ENCODE measurements at regions not wholly inside any gene's neighbourhood (a gene's known extent, or its start where the extent isn't known, plus 50 kb on each side); places are given as distances from the start of the nearest gene placed in this dataset.
"Not testable (repeated sequence)": the region's sequence is repeated elsewhere in the genome, so short reads cannot be mapped to it uniquely, and the experiment has no call there.

GRCh38 chr5:15383469-15383868, 116.5 kb upstream of the FBXL7 start:
- DNase-seq = no peak

DNA sequence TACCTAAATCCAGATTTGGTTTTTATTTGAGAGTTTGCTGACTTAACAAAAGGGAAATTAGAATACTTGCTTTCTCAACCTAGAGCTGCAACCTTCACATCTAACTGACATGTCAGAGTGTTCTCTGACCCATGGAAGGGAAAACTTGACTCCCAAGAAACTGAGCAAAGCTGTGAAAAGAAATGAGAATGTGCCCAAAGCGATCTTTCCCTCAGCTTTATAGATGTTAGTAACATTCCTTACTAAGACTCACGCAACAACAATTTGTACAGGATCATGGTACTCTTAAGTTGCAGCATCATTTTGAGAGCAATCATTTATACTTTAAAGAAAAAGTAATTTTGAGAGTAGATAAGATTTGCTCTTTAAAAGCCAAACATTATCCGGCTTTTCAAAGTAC, 117.0 kb upstream of the FBXL7 start:
- no peak for DNase-seq

GRCh38 chr5:15377573-15378340, 122.2 kb upstream of the FBXL7 start:
- no peak for DNase-seq

DNA sequence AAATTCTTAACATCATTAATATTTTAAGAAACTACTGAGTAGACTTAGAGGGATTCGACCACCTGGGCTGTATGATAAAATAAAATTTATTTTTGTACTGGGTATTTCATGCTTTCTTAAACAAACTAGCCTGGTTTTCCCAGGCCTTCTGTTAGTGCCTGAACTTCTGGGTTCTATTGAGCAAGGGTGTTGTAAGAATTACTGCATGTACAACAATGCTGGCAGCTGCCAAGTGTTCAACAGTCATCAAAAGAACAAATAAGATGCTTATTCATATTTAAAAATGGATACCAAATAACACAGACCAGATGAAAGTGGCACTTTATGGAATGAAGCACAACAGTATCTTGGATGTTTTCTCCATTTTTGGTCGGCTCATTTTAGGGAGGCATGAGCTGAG, 123.2 kb upstream of the FBXL7 start:
- no peak for DNase-seq

- DNase-seq = no peak
These were observed 123.9 kb upstream of the FBXL7 start for GRCh38 chr5:15376088-15376487.

DNA sequence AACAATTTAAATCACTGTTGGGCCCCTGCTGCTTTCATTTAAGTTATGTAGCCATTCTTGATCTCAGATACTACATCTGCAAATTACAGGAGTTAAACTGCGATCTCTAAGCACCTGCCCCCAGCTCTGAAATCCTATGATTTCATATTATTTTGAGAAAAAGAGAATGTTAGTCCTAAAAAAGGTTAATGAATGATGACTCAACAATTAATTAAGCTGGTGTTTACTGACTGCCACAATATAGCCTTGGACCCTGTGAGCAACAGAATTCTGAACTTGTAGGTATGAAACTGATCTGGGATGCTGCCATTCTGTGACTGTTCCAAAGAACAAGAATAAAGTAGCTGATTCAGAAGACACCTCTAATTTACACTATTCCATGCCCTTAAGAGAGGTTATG, 124.4 kb upstream of the FBXL7 start:
- no peak for DNase-seq

DNA sequence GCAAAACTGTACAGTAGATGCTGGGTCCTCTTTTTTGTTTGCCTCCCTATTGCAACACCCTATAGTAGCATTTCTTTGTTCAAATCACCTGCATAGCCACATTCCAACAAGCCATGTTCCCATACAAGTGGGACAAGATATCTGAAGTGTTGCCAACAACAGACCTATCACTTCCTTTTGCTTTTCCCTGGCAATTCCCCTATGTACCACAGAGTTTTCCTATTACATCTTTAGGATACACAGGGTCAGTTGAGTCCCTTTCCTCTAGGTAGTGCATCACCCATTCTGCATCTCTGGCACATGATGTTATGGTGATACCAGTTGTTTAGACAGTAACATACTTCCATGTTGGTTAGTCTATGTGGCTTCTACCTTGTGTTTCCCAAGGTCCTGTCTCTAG, 125.1 kb upstream of the FBXL7 start:
- DNase-seq = no peak

GRCh38 chr5:15373151-15373550, 126.8 kb upstream of the FBXL7 start:
- no peak for DNase-seq

DNA sequence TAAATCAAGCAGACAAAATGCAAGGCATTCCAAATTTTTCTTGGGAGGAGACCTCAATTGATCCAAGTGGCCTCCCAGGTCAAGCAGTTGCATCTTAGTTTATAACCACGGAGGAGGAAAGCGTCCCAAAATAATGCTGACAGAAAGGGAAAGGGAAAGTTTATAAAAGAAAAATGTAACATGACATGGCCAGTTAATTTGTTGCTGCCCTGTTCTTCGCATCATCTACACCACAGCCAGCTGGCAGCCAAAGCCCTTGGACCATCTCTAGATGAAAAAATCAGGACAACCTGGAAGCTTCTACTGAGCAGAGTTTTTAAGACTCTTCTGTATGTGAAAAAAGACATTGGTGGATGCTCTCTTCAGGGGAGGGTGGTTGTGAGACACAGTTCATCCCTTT, 128.8 kb upstream of the FBXL7 start:
- DNase-seq = no peak

GRCh38 chr5:15368835-15369234, 131.1 kb upstream of the FBXL7 start:
- no peak for DNase-seq

- DNase-seq = no peak
These were observed 132.5 kb upstream of the FBXL7 start for GRCh38 chr5:15367489-15367888.

- no peak for DNase-seq
These were observed 133.1 kb upstream of the FBXL7 start for GRCh38 chr5:15366676-15367391.

DNA sequence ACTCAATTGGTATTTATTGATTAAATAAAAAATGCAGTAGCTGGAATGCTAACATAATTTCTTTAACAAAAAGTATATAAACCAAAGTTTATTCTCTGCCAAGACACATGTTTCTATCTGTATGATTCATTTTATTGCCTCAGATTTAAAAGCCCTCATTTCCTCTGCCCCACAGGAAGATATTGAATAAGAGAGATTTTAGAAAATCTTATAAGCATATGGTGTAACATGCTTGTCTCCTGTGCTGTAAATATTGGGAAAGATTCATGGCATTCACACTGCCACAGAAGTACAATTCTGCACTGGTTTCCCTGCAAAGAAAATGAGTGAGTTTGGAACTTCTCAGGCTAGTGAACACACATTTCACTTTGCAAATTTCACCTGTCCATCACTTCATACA, 134.9 kb upstream of the FBXL7 start:
- DNase-seq = no peak

DNA sequence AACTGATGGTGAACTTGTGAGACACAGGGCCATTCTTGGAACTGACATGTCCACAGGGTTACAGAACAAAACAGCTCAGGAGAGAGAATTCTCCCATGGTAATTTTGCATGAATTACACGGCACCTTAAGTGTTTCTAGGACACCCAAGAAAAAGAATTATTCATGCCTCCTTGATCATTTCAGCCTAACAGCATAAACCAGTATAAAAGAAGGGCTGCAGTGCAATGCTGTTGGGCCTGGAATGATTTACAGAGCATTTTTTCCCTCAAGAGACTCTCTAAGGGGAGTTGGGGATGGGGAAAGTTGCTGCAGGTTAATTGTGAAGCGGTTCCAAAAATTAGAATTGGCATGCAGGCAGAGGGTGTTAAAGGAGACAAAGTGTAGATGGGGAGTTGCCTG, 136.4 kb upstream of the FBXL7 start:
- no peak for DNase-seq

DNA sequence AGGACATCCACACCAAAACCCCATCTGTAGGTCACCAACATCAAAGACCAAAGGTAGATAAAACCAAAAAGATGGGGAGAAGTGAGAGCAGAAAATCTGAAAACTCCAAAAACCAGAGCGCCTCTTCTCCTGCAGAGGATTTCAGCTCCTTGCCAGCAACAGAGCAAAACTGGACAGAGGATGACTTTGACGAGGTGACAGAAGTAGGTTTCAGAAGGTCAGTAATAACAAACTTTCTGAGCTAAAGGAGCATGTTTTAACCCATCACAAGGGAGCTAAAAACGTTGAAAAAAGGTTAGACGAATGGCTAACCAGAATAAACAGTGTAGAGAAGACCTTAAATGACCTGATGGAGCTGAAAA, 142.9 kb upstream of the FBXL7 start:
- not testable (repeated sequence) for DNase-seq

GRCh38 chr5:15356308-15357091, 143.5 kb upstream of the FBXL7 start:
- not testable (repeated sequence) for DNase-seq

DNA sequence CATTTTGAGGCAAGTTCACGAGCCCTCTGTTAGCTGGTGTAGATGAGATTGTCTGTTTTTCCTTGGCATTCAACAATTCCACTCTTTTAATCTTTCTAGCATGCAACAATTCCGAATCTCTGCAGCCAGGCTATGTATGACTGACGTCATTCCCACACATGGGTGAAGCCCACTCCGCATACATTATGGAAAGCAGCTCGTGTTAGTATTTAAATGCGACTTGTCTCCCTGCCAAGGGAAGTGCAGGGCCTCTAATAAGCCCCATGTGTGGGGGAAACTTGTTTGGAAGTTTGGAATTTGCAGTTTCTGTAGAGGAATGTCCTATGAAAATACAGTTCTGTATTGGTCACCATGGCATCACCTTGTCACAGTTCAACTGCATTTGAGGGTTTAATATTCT, 146.0 kb upstream of the FBXL7 start:
- no peak for DNase-seq

GRCh38 chr5:15353086-15353645, 146.8 kb upstream of the FBXL7 start:
- no peak for DNase-seq

- DNase-seq = no peak
These were observed 149.4 kb upstream of the FBXL7 start for GRCh38 chr5:15350614-15351013.

GRCh38 chr5:15346738-15347137, 153.2 kb upstream of the FBXL7 start:
- DNase-seq = no peak

DNA sequence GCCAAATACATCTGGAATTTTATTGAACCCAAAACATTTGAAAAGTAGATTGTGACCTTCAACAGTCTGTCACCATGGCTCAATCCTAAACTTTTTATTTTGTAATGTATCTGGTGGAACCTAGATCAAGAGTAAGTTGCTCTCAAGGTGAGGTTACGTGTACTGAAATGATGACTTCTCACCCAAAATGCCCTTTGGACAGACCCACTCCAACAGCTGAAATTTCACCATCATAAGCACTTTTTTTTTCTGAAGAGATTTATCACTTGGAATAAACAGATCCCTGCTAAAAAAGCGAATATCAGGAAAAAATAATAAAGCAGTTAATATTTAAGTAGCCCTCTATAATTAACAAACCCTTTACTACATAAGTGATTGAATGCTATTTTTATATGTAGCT, 155.0 kb upstream of the FBXL7 start:
- no peak for DNase-seq

GRCh38 chr5:15338546-15338945, 161.4 kb upstream of the FBXL7 start:
- DNase-seq = no peak

- DNase-seq = no peak
These were observed 165.3 kb upstream of the FBXL7 start for GRCh38 chr5:15334551-15335266.
